Stimulated activated CD8-positive, alpha-beta memory T cell treated with anti-CD3 and anti-CD28 coated beads, Interleukin-7, amount 100 ng/mL, for 4 hours (primary cell): ENCODE measurements at regions not wholly inside any gene's neighbourhood (a gene's known extent, or its start where the extent isn't known, plus 50 kb on each side); places are given as distances from the start of the nearest gene placed in this dataset.
"Not testable (repeated sequence)": the region's sequence is repeated elsewhere in the genome, so short reads cannot be mapped to it uniquely, and the experiment has no call there.

ENCODE experiments used
- DNase-seq, 2 donors: peaks; one replicate each; pipeline ENCODE4 v3.0.0-alpha.2; 2020; ENCODE audit warnings: low read depth in 2 of 2

DNA sequence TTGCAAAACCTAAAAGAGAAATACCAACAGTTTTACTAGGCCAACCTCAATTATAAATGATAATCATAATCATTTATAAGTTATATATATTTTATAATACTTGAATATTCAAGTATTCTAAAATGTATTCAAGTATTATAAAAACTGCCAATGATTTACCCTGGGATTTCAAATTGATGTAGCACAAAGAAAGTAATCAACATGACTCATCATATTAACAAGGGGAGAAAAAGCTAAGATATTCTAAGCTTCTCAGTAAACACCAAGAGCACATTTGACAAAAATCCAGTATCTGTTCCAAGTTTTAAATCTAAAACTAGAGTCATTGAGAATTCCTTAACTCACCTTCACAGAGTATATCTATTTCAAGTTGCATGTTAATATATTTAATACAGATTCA lies 56.1 kb downstream of the CAPZA3 start:
- no peak for DNase-seq

DNA sequence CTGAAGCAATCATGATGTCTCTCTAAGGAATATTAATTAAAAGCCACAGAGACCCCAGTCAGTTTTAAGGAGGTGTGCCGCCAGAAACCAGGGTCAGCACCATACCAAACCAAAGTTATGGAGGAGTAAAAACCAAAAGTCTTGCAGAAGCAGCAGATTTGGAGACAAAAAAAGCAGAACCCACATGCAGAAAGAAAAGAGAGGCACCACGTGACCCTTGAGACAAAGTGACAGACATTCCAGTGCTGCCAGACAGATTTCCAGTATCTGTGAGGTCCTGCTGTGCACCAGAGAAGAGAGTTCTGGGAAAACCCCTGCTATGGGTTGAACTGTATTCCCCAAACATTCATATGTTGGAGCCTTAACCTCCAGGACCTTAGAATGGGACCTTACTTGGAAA lies 59.7 kb downstream of the CAPZA3 start:
- no peak for DNase-seq

DNA sequence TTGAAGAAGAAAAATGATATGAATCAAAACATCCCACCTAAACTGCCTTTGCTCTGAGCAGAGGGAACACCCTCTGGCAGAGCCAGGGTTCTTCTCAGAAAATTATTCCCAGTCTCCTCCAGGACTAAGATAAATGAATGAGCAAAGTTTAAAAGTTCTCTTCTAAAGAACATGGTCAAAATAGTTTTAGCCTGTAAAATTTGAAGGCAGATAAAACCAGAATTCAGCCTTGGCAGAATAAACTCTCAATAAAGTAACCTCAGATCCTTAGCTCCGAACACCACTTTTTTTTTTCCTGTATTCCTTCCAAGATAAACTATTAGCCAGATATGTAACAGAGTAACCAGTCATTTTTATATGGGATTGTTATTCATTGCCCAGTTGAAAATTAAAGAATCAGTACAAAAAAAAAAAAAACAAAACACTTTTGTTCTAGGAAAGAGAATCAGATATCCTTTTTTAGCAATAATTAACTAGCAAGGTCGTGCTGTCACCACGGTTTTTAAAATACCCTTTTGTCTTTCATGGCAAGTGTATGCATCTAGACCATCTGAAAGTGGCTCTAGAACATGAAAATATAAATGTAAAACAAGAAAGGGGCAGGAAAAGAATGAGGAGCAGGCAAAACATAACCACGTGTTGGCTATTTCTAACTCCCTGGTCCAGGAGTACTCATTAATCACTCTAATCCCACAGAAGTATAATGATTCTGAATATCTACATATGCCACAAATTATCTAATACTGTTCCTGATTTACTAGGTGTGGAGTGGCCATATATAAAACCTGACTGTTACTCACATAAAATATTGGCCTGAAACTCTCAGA lies 60.8 kb downstream of the CAPZA3 start:
- DNase-seq: no peak

DNA sequence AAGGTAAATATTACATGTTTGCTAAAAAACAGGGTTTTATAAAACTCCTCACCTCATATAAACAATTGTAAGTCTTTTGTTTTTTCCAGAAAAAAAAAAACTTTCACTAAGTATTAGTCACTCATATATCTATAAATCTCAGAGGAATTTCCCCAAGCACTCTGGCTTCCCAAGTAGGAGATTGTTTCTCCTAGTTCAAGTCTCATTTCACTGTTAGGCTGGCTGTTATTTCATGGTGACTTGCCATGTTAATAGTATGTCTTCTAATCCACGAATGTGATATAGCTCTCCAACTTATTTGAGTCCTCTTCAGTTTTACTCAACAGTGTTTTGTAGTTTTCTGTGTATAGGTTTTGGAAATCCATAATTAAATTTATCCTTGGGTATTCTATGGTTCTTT lies 61.6 kb downstream of the CAPZA3 start:
- DNase-seq: no peak

DNA sequence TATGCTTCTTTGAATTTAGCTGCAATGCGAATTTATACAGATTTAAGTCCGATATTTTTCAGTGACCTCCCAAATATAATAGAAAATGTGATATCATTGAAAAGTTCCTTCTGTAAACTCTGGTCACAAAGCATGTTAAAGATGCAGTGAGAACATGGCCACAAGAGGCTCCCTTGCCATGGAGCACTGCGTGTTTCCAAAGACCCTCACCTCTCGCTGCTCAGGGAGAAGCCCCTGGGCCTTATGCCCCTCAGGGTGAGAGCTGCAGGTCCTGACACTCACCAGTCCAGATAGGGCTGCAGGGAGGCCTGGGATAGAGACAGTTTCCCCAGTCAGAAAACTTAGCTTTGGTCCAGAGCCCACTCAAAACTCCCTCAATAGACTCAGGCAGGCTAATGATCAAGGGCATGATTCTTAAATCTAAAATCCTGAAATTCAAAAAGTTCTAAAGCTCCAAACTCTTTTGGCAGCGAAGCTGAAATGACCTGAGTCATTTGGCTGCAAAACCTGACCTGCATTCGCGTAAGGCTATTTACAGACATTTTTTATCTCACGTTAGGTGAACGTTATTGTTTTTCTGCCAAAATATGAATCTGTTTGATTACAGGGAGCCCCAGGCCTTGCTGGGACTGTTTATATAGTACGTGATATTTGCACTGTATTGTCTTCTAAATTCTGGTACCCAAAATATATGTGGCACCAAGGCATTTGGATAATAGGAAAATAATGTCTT lies 67.8 kb downstream of the CAPZA3 start:
- no peak for DNase-seq

DNA sequence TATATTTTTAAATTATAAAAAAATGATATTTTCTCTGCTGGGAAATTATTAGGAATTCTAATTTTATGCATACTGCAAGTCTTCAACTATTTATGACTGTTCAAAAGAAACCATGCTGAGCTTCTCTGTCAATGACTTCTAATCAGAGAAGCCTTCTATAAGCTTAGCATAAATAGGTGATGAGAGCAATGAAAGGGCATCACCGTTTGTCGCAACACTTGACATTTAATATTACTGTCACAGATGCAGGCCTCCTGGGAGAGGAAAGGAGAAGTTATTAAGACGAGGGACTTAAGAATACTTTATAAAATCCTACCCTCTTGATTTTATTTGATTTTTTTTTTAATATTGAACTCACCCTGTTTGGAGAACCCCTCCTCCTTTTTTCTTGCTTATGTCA lies 69.8 kb downstream of the CAPZA3 start:
- DNase-seq: no peak

DNA sequence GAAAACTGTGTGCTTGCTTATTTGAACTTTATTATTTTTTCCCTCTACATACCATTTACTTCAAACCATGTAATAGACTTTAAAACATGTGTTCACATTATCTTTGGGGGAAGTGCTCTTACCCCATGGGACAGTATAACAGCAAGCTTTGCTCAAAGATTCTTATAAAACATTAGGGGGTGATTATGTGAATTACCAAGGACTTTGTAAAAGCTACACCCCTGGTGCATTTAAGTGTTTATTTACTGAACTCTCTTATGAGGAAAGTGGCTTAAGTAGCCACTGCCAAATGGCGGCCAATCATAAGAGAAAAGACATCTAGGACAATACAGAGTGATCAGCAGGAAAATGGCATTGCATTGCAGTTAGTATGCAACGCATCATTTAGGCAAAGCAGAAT lies 70.3 kb downstream of the CAPZA3 start:
- DNase-seq: no peak

DNA sequence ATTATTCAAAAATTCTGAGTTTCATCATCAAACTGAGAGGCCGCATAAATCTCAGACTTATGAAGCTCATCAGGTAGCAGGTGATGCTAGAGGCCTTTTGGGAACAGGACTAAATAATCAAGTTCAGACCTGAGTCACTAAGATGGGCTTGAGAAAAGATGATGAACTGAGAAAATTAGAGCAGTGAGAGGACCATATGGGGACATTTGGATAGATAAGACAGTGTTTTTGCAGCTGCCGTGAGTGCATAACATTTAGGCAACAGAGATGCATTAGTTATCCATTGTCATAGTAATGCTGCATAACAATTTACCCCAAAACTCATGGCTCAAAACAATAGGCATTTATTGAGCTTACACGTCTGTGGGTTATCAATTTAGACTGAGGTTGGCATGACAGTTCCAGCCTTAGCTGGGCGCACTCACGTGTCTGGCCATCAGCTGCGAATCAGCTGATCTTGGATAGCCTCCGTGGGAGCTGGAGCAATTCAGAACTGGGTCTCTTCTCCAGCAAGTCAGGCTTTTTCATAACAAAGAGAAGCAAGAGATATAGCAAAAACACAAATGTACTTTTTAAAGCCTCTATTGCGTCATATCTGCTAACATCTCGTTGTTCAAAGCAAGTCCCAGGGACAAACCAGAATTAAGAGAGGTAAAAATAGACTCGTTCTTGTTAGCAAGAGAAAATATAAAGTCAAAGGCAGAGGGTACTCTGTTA lies 72.8 kb downstream of the CAPZA3 start:
- no peak for DNase-seq

DNA sequence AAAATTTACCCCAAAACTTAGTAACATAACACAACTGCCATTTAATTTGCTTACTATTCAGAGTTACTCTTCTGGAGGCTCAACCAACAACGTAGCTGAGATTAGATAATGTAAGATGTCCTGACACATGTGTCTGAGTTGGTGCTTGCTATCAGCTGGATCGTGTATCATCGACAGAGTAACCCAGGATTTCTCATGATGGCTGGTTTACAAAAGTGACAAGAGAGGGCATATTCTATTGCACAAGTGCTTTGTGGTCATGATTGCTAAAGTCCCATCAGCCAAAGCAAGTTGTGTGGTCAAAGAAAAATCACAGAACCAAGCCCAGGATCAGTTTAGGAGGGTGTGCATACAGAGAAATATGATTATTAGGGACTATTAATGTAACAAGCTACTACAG lies 73.4 kb downstream of the CAPZA3 start:
- no peak for DNase-seq

DNA sequence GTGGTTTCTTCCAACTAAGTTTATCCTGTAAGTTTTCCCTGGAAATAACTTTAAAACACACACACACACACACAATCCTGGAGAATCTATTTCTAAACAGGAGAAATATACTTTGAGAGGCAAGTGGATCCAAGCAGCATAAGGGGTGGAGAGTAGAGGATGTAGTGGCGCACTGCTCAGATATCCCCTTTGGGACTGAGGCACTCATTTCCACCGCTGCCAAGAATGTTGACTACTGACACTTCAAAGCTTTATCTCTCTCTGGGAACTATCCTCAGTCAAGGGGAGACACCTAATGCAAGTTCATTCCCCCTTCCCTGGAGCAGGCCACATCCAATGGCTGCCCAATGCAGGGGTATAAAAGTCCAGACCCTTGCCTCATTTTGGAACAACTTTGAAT lies 75.8 kb downstream of the CAPZA3 start:
- DNase-seq: no peak

DNA sequence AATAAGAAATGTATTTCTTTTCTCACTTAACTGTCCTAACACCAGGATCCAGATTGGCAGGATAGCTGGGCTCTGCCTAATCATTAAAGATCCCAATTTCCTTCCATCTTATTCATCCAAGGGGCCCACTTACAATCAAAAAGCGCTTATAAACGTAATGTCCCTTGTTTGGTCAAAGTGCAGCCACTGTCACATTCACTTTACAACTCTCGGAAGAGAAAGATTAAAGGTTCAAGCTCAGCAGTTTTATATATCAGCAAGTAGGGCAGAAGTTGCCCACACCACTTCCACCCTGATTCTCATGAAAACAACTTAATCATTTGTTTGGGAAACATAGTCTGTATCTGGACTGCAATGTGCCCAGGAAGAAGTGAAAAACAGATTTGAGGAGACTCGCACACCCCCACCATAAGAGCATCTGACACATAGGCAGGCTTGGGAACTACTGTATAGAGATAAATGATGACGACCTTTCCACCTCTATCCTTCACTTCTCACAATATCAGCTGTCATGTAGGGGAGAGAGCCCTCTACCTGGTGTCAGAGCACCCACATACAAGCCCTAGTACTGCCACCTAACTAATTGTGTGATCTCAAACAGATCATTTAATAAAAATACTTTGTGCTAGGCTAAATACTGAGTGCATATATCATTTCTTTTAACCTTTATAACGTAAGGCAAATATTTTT lies 80.8 kb downstream of the CAPZA3 start:
- DNase-seq: no peak

DNA sequence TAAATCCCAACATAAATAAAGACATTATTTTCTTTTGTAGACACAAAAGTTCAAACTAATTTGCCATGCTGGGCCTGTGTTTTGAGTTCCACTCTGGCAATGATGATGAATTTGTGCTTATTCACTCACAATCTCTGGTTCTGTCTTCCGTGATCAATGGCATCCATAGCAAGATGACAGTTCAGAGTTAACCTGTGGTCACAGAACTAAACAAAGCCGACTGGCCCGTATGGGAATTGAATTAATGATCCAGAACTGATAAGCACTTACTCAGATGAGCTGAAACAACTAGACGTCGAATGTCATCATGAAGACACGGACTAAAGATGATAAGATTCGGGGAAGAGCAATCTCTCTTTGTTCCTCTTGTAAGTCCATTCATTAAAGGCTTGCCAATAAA lies 81.6 kb downstream of the CAPZA3 start:
- no peak for DNase-seq

DNA sequence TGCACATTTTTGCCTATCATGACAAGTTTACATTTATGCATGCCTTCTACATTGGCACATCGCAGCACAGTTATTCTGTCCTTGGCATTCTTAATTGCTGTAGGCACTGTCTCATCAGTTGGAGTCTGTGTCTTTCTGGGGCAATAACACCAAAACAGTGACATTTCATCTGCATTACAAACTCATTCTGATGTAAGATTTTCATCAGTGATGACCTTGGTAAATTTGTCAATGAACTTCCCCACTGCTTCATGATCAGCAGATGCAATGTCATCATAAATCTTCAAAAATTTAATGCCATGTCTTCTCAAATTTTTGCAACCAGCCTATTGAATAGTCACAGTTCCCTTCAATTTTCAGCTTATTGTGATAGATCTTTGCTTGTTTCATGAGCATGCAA lies 85.5 kb downstream of the CAPZA3 start:
- no peak for DNase-seq

DNA sequence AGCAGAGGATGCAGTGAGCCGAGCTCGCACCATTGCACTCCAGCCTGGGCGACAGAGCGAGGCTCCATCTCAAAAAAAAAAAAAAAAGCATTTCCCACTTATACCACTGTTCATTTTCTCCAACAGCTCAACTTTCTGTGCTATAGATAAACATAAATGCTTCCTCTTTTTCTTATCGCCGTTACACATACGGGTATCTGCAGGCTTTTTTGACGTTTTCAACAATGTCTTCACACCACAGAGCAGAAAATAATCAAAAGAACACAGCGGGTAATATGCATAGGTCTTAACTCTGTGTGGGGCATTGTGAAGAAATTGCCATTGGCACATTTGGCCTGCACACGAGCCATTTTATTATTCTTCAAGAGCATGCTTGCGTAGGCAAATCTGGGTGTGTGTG lies 86.4 kb downstream of the CAPZA3 start:
- DNase-seq: no peak

DNA sequence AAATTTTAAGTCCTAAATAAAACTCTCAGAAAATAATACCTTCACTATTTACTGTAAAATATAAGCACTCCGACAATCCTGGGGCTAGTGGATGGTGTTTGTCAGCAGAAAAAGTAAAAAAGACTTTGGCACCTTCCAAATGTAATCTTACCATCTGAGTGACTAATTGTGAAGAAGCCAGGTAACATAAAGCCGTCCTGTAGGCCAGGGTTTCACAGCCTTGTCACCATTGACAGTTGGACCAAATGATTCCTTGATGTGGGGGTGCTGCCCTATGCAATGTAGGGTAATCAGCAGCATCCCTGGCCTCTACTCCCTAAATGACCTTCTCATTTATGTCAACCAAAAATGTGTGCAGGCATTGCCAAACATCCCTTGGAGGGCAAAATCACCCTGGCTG lies 87.2 kb downstream of the CAPZA3 start:
- no peak for DNase-seq

DNA sequence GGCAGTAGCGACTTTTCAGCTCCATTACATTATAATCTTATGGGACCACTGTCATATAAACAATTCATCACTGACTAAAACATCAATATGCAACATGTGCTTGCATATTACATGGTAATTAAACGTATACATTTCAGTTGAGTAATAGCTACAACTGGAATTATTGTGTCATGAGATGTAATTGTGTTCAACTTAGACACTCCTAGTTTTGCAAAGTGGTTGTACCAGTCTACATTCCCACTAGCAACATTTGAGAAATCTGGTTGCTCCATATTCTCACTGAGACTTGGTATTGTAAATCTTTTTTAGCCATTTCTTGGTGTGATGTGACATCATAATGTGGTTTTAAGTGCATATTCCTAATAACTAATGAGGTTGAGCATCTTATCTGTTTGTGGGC lies 90.0 kb downstream of the CAPZA3 start:
- DNase-seq: no peak

DNA sequence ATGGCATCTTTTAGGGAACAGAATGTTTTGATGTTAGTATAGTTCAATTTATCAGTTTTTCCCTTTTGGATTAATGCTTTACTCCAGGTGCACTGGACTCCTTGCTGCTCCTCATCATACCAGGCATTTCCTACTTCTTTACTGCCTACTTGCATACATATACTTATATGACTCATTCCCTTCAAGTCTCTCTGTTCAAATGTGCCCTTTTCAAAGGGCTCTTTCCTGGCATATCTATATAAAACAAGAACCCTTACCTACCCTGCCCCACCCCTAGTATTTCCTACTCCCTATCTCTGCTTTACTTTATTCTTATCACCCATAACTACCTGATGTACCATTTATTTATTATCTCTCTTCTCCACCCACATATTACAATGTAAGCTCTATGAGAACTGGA lies 90.6 kb downstream of the CAPZA3 start:
- DNase-seq: no peak

DNA sequence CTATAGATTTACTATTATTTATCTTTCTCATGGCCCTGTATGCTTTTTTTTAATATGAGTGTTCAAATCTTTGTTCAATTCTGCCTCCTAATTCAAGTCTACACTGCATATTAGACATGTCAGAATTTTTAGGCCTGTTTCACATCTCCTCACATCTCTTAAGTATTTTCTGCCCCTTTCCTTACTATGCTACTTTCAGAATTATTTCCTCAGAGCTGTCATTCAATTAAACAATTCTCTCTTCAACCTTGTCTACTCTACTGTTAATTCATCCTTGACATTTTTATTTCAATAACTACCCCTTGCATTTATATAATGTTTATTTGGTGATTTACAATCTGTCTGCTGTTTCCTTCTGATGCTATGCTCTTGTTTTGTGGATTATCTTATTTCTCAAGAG lies 91.1 kb downstream of the CAPZA3 start:
- no peak for DNase-seq

DNA sequence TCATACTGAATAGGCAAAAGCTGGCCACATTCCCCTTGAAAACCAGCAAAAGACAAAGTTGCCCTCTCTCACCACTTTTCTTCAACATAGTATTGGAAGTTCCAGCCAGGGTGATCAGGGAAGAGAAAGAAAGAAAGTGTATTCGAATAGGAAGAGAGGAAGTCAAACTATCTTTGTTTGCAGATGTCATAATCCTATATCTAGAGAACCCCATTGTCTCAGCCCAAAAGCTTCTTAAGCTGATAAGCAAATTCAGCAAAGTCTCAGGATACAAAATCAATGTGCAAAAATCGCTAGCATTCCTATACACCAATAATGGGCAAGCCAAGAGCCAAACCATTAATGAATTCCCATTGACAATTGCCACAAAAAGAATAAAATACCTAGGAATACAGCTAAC lies 95.0 kb downstream of the CAPZA3 start:
- not testable (repeated sequence) for DNase-seq

DNA sequence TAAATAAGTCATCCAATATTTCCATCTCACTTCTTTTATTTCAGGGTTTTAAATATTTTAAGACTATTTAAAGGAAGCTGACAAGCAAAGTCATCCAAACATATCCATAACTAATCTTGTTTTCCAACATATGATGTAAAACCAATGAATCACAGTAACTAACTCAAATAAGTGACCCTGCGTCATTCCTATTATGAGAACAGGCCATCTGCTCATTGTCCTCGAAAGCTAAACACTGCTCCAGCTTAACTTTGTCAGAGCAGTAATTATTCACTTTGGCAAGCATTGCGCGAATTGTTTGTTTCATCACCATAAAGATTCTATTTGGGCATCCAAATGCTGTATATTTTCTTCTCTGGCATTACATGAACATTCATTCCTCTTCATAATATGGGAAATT lies 99.1 kb downstream of the CAPZA3 start:
- no peak for DNase-seq

DNA sequence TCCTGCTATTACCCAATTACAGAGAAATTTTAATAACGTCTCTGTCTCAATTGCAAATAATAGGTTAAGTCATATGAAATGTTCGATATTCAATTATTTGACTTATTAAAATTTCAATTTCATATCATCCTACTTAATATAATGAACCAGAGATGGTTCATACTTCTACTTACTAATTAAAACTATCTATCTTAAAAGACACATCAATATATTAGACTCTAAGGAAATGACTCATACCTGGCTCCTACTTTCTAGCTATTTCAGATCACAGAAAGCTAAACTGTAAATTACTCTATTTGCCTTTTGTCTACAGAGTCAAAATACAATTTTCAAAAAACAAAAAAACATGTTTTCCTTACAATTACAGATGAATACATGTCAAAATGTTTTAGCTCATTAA lies 99.6 kb downstream of the CAPZA3 start:
- no peak for DNase-seq

DNA sequence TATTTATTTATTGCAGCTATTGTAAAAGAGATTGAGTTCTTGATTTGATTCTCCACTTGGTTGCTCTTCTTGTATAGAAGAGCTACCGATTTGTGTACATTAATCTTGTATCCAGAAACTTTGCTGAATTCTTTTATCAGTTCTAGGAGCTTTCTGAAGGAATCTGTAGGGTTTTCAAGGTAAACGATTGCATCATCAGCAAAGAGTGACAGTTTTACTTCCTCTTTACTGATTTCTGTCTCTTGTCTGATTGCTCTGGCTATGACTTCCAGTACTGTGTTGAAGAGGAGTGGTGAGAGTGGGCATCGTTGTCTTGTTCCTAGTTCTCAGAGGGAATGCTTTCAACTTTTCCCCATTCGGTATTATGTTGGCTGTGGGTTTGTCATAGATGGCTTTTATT lies 103.1 kb downstream of the CAPZA3 start:
- not testable (repeated sequence) for DNase-seq
